ENCODE measurements at regions not wholly inside any gene's neighbourhood (a gene's known extent, or its start where the extent isn't known, plus 50 kb on each side); places are given as distances from the start of the nearest gene placed in this dataset.

DNA sequence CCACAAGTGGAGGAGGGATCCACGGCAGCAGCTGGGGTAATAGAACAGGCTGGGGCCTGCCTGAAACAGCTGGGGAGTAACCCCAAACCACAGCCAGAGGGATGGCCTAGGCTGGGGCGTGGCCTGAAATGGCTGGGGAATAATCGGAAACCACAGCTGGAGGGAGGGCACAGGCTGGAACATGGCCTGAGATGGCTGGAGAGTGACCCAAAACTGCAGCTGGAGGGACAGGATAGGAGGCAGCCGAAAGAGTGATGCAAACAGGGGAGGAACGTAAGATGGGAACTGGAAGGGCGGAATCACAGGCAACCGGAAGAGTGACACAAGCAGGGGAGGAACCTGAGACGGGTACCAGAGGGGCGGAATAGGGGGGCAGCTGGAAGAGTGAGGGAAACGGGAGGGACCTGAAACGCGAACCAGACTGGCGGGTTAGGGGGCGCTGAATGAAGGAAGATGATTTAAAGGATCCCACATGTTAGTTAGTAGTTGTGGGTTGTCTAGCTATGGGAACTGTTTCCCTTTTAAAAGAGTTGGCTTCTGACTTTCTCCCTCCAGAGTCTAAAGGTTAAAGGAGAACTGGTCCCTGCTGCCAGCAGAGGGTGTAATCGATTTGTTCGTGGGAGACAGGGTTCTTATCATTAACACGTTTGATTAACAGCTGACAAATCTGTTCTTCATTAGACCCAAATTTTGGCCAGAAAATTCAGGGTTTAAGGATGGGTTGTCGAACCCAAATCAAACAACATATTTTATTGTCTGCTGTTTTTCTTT is 71.7 kb upstream of the KDM5D start:
- peaks cover 4% of the 10 kb centered on the region for H3K4me1 Mint-ChIP-seq (ENCODE audit: low read depth)
- no peaks in the 10 kb centered on the region for H3K27me3 Mint-ChIP-seq
- H3K27ac Mint-ChIP-seq: no peak overlapping the region
- H3K4me3 Mint-ChIP-seq: peak overlapping the region; percentile 61
- H3K9me3 Mint-ChIP-seq (ENCODE audit: low read depth): no peaks in the 10 kb centered on the region
- H3K36me3 Mint-ChIP-seq: no peaks in the 10 kb centered on the region

All from activated naive CD8-positive, alpha-beta T cell (primary cell).